Endodermal cell (in vitro differentiated cells): ENCODE measurements at regions not wholly inside any gene's neighbourhood (a gene's known extent, or its start where the extent isn't known, plus 50 kb on each side); places are given as distances from the start of the nearest gene placed in this dataset.

Experiments
- DNase-seq: peaks from one replicate; pipeline ENCODE4 v3.0.0-alpha.2; 2017
- H3K27ac ChIP-seq: 2 replicates; pipeline ENCODE4 v1.5.1; 2013; ENCODE audit warnings: mild to moderate bottlenecking, low read depth, low read length, moderate library complexity
- H3K27me3 ChIP-seq: 2 replicates; pipeline ENCODE4 v1.6.1; 2013; ENCODE audit warnings: mild to moderate bottlenecking, low read length, moderate library complexity; ENCODE audit not compliant: insufficient read depth, control insufficient read depth, poor library complexity, severe bottlenecking
- H3K36me3 ChIP-seq: 2 replicates; pipeline ENCODE4 v1.7.0; 2013; ENCODE audit warnings: mild to moderate bottlenecking, low read length, moderate library complexity; ENCODE audit not compliant: control insufficient read depth, insufficient read depth
- H3K4me1 ChIP-seq: one replicate; pipeline ENCODE4 v1.7.0; 2013; ENCODE audit warnings: low read length; ENCODE audit not compliant: control insufficient read depth, insufficient read depth
- H3K4me3 ChIP-seq: 2 replicates; pipeline ENCODE4 v1.5.1; 2013; ENCODE audit warnings: mild to moderate bottlenecking, low read length, moderate library complexity
- H3K9ac ChIP-seq: 2 replicates; pipeline ENCODE4 v1.6.1; 2013; ENCODE audit warnings: mild to moderate bottlenecking, low read length, moderate library complexity; ENCODE audit not compliant: poor library complexity, severe bottlenecking; ENCODE audit errors: extremely low read depth
- H3K9me3 ChIP-seq: 2 replicates; pipeline ENCODE4 v1.6.1; 2013; ENCODE audit warnings: mild to moderate bottlenecking, low read length, moderate library complexity; ENCODE audit not compliant: control insufficient read depth
- H3K27ac Mint-ChIP-seq: 2 replicates; pipeline ENCODE4 v1.8.0; 2020; ENCODE audit warnings: mixed read lengths
- H3K27me3 Mint-ChIP-seq: 2 replicates; pipeline ENCODE4 v1.8.0; 2021; ENCODE audit warnings: mild to moderate bottlenecking, mixed read lengths; ENCODE audit not compliant: insufficient read depth
- H3K36me3 Mint-ChIP-seq: 2 replicates; pipeline ENCODE4 v1.8.0; 2020; ENCODE audit warnings: low read depth, mixed read lengths
- H3K4me1 Mint-ChIP-seq: 2 replicates; pipeline ENCODE4 v1.8.0; 2020; ENCODE audit warnings: mixed read lengths
- H3K4me3 Mint-ChIP-seq: 2 replicates; pipeline ENCODE4 v1.8.0; 2020; ENCODE audit warnings: mild to moderate bottlenecking, moderate library complexity, mixed read lengths
- H3K9me3 Mint-ChIP-seq: 2 replicates; pipeline ENCODE4 v1.8.0; 2020; ENCODE audit warnings: mild to moderate bottlenecking, mixed read lengths
- CTCF ChIP-seq: fragments of 200-600 bp; sonication (generic); conservative IDR thresholded peaks from 2 replicates; pipeline ENCODE4 v1.5.0; 2021; ENCODE audit warnings: antibody characterized with exemption, mild to moderate bottlenecking
- WGBS, 2 experiments: methylation state at CpG; one replicate each; pipeline versions ENCODE4 v1.1.5 to v1.1.7; 2013; ENCODE audit warnings: missing lambda C conversion rate in 2 of 2, mixed read lengths in 1 of 2; ENCODE audit not compliant: insufficient coverage in 1 of 2, insufficient read length in 1 of 2; 5-methylcytosine and 5-hydroxymethylcytosine counted together

DNA sequence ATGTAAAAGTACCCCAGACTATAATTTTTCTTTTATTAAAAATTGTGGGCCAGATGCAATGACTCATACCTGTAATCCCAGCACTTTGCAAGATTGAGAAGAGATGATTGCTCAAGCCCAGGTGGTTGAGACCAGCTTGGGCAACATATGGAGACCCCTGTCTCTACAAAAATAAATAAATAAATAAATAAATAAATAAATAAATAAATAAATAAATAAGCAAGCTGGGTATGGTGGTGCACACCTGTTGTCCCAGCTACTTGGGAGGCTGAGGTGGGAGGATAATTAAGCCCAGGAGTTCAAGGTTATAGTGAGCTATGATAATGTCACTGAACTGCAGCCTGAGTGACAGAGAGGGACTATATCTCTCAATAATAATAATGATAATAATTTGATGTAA lies 66.1 kb upstream of the CCDC179 start:
- Mint-ChIP-seq H3K27ac (no peak overlapping the region), H3K4me3 (no peak overlapping the region), H3K9me3 (no peaks in the 10 kb centered on the region), H3K4me1 (peaks cover 56% of the 10 kb centered on the region), H3K36me3 (peaks cover 4% of the 10 kb centered on the region), H3K27me3 (no peaks in the 10 kb centered on the region)
- H3K27ac ChIP-seq: no peak overlapping the region
- no peaks in the 10 kb centered on the region for H3K9me3 ChIP-seq
- TF ChIP-seq CTCF: no peak
- H3K4me1 ChIP-seq: peaks cover 7% of the 10 kb centered on the region
- no peak overlapping the region for H3K9ac ChIP-seq
- no peak overlapping the region for H3K4me3 ChIP-seq
- DNase-seq: no peak
- no peaks in the 10 kb centered on the region for H3K36me3 ChIP-seq
- no peaks in the 10 kb centered on the region for H3K27me3 ChIP-seq

DNA sequence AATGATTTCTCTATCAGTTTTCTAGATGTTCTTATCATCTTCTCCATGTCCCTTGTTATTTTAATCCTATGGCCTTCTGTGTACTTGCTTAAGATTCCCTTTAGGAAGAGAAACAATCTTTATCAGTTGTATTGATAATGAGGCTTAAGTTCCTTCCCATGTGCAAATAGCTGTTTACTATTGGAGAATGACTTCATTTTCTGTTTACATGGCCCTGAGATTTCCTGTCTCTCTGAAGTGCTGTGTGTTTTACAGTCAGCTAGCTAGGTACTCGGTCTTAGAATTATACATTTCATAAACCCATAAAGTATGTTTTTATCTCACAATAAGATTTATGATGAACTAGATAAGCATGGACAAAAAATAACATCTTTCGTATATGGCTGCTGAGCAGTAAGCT lies 67.5 kb upstream of the CCDC179 start:
- H3K27me3 ChIP-seq: no peaks in the 10 kb centered on the region
- H3K4me3 ChIP-seq: peak overlapping the region; percentile 58
- no peak for TF ChIP-seq CTCF
- no peaks in the 10 kb centered on the region for H3K36me3 ChIP-seq
- no peaks in the 10 kb centered on the region for H3K9me3 ChIP-seq
- 48% methylated on average over 1 of the region's 2 CpGs; no CpG with 5 or more reads in 1 of the 2 experiments for WGBS, 2 experiments
- Mint-ChIP-seq H3K4me3 (peak overlapping the region; percentile 4), H3K36me3 (peaks cover 11% of the 10 kb centered on the region), H3K27ac (peak overlapping the region; percentile 70), H3K27me3 (no peaks in the 10 kb centered on the region), H3K4me1 (peaks cover 52% of the 10 kb centered on the region), H3K9me3 (peaks cover 4% of the 10 kb centered on the region)
- H3K4me1 ChIP-seq: peaks cover 7% of the 10 kb centered on the region
- peak overlapping the region; percentile 18 for H3K9ac ChIP-seq
- no peak overlapping the region for H3K27ac ChIP-seq
- no peak for DNase-seq

- Histone ChIP-seq H3K4me1 (peaks cover 7% of the 10 kb centered on the region), H3K9me3 (no peaks in the 10 kb centered on the region), H3K9ac (peak overlapping the region; percentile 17), H3K27me3 (no peaks in the 10 kb centered on the region), H3K4me3 (peak overlapping the region; percentile 58), H3K27ac (no peak overlapping the region), H3K36me3 (no peaks in the 10 kb centered on the region)
- peak; percentile 60 for TF ChIP-seq CTCF
- no peak for DNase-seq
- Mint-ChIP-seq H3K9me3 (peaks cover 5% of the 10 kb centered on the region), H3K36me3 (peaks cover 12% of the 10 kb centered on the region), H3K4me1 (peaks cover 47% of the 10 kb centered on the region), H3K4me3 (peak overlapping the region; percentile 4), H3K27me3 (no peaks in the 10 kb centered on the region), H3K27ac (peak overlapping the region; percentile 11)
- WGBS, 2 experiments: 86 to 93% methylated on average over 4 to 5 of the region's 5 CpGs
Observed at GRCh38 chr11:22928207-22928917, 68.1 kb upstream of the CCDC179 start.
